HG02759 (cell line): ENCODE measurements at regions not wholly inside any gene's neighbourhood (a gene's known extent, or its start where the extent isn't known, plus 50 kb on each side); places are given as distances from the start of the nearest gene placed in this dataset.
"Not testable (repeated sequence)": the region's sequence is repeated elsewhere in the genome, so short reads cannot be mapped to it uniquely, and the experiment has no call there.

Experiments used
- ATAC-seq: cut with Tn5 transposase; IDR thresholded peaks from one replicate; pipeline ENCODE4 v1.9.1; 2021; ENCODE audit warnings: mild to moderate bottlenecking, moderate library complexity; ENCODE audit not compliant: unreplicated experiment

DNA sequence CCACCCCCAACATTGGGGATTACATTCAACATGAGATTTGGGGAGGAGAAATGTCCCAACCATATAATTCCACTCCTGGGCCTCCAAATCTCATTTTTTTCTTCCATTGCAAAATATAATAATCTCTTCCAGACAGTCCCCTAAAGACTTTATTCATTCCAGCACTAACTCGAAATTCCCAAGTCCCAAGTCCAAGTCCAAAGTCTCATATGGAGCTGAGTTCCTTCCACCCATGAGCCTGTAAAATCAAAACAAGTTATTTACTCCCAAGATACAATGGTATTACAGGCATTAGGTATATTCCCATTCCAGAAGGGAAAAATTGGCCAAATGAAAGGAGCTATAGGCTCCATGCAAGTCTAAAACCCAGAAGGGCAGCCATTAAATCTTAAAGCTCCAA is 56.7 kb downstream of the P2RY1 start:
- ATAC-seq: no peak

DNA sequence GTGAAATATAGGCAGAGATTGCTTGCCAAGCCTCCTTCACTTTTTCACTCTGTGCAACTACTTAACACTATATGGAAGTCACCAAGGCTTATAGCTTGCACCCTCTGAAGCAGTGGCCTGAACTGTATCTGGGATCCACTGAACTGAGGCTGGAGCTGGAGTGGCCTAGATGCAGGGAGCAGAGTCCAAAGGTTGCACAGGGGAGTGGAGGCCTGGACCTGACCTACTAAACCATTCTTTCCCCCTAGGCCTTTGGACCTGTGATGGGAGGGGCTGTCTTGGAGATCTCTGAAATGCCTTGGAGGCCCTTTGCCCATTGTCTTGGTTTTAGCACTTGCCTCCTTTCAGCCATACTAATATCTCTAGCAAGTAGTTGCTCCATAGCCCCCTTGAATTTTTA is 57.5 kb downstream of the P2RY1 start:
- ATAC-seq: no peak

DNA sequence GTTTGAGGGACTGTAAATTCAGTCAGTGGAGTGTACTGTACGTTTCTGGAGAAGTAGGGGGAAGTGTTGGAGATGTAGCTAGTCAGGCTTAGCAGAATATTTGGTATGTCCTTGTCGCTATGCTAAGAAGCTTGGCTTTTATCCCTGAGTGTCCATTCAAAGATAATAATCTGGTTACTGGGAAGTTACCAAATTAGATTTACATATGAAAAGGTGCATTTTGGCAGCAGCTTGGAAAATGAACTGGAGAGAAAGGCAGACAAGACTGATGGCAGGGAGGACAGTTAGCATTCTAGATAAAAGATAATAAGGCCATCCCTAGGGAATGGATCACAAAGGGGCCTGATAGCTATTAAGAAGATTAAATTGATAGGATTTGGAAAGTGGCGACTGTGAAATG is 58.7 kb downstream of the P2RY1 start:
- no peak for ATAC-seq

DNA sequence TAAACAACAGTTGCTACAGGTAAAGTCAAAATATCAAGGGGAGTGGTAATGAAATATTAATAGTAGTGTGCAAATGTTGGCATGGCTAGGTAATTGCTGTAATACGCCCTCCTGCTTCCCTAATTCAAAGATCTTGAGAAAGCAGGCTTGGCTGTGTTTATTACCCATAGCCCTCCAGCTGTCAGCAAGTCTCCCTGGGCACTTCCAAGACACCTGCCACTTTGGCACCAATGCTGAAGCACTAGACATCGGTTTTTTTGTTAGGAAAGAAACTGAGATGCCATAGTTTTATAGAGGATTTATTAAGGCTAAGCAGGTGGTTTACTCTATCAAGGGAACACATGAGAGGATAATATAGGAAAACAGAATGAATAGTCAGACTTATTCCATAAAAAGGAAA is 64.4 kb downstream of the P2RY1 start:
- no peak for ATAC-seq

DNA sequence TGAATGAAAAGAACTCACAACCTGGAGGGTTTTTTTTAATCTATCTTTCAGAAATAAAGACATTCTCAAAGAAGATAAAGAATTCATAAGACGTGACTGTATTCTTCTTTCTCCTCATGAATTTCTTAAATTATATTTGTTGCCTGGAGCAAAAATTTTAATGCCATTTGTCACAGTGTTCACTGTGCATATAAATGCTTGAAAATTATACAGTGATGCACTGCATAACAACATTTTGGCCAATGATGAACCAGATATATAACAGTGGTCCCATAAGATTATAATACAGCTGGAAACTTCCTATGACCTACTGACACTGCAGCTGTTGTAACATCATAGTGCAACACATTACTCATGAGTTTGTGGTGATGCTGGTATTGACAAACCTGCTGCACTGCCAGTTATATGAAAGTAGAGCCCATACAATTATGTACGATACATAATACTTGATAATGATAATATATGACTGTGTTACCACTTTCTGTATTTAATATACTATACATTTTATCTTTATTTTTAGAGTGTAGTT is 67.3 kb downstream of the P2RY1 start:
- ATAC-seq: no peak

- ATAC-seq: no peak
Observed at GRCh38 chr3:152905631-152906030, 70.7 kb downstream of the P2RY1 start.

DNA sequence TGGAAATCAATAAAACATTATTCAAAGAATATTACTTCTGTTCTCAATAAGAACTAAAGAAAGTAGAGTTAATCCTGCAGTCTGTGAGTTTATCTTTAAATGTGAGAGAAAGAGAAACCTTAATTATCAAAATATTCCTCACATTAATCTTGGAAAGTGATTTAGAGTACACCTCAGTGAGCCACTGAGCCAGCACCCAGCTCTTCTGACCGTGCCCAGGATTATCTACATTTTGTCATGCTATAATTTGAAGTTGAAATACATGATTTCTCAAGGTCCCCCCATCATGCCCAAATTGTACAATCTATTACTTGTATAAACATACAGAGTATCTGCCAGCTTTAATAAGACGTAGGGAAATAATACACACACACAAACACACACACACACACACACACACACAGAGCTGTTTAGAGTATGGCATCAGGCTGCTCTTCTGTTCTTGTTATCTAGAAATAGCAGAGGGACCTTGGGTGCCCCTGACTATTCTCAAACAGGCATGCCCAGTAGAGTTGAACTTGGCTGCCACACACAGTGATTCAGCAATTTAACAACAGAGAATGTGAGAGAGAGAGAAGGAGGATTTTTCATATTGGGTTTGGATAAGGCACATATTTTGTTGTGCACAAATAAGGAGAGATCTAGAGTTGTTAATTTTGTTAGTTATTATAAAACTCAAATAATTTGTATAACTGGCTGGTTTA is 74.4 kb downstream of the P2RY1 start:
- ATAC-seq: no peak

- no peak for ATAC-seq
Observed at GRCh38 chr3:152910211-152910610, 75.3 kb downstream of the P2RY1 start.

DNA sequence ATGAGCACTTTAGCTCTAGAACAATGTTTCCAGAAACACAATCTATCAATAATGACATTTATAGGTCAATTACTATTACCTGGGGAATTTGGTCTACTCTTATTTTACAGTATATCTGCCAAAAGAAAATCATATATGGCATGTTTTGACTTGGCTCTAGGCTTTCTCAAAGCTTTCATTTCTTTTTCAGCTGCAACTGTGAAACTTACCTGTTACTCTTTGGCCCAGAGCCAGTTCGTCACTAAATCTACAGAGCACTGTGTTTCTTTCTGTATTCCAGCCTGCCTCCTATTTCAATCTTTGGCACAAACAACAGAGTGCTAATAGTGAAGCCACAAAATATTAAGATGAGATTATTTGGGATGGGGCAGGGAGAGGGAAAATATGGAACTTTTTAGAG is 76.0 kb downstream of the P2RY1 start:
- ATAC-seq: no peak

GRCh38 chr3:152914743-152915142 is 79.8 kb downstream of the P2RY1 start:
- not testable (repeated sequence) for ATAC-seq

GRCh38 chr3:152915695-152916094 is 80.8 kb downstream of the P2RY1 start:
- ATAC-seq: no peak

- no peak for ATAC-seq
Observed at GRCh38 chr3:152916753-152917279, 81.9 kb downstream of the P2RY1 start.

GRCh38 chr3:152921351-152921750 is 86.4 kb downstream of the P2RY1 start:
- no peak for ATAC-seq

DNA sequence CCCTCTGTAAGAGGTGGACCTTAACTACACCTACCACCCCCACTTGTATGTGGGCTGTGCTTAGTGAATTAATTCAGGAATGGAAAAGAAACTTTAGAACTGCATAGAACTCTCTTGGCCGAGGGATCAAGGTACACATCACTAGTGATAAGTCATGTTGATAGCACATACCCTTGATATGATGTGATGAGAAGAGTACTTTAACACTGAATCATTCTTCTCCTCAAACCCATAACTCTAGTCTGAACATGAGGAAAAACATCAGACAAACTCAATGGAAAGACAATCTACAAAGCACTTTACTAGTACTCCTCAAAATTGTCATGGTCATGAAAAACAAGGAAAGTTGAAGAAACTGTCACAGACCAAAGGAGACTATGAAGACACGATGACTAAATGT is 87.6 kb downstream of the P2RY1 start:
- no peak for ATAC-seq

GRCh38 chr3:152927131-152927530 is 92.2 kb downstream of the P2RY1 start:
- no peak for ATAC-seq

DNA sequence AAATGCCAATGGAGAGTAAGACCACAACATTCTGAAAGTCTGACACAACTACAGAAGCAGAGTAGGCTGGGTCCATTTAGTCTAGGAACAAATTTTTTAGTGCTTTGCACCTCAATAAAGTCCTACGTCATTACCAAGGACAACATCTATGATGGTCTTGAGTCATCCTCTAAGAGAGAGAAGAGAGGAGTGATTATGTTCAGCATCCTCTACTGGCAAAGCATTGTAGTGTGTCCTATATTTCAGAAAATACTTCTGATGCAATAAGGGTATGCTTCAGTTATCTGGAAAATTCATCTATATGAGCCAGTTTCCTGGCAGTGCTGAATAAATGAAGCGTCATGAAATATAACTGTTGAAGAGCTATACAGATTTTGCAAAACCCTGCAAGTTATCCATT is 95.6 kb downstream of the P2RY1 start:
- no peak for ATAC-seq

DNA sequence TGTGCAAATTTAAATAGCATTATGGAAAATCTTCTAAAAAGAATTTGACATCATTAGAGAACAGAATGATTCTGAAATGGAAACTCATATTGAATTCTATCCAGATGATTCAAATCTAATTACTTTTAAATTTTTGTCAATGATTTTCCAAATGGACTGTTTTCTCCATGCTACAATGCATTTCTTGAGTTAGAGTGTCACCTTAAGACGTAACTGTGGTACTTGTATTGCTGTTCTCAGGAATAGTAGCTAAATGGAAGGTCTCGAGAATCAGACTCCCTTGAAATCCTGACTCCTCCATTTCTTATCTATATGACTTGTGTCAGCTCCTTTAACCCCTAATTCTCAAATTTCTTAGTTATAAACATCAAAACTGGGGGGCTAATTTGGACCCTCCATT is 102.3 kb downstream of the P2RY1 start:
- no peak for ATAC-seq

- ATAC-seq: no peak
Observed at GRCh38 chr3:152938974-152939636, 104.2 kb downstream of the P2RY1 start.

DNA sequence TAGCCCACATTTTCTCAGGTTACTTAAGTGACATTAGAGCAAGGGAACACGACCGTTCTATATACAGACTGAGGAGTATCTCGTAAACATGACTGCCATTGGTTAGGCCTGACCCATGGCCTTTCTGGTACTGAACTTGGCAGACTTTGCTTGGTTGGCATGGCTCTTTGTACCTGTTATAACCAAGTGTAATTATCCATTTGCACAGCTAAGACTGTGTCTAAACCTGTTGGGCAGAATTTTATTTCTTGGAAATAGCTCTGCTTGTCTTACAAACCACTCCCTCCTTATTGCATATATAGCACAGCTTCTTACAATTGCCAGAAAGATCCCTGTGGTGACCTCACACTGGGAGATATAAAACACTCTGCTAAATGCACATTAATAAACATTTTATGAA is 106.9 kb downstream of the P2RY1 start:
- no peak for ATAC-seq

- ATAC-seq: no peak
Observed at GRCh38 chr3:152942366-152942765, 107.4 kb downstream of the P2RY1 start.

GRCh38 chr3:152943645-152944044 is 108.7 kb downstream of the P2RY1 start:
- ATAC-seq: no peak

DNA sequence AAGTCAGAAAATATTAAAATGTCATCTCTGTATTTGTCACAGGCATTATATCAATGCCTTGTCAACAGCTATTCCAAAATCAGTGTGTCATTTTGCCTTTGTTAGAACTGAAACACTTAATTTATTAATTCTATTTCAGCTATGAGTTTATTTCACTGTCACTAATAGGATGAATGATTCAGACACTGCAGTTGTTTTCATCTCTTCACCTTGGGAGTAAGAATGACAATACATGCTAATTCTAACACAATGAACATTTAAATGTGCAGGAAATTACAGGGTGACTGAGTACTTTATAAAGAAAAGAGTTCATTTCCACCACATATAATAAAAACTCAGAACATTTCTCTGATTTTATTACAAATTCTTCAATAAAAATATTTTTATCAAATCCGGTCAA is 109.7 kb downstream of the P2RY1 start:
- ATAC-seq: no peak
